Activated CD4-positive, alpha-beta T cell treated with anti-CD3 and anti-CD28 coated beads, Interleukin-2, amount 50 U/mL, for 48 hours (primary cell): ENCODE measurements at regions not wholly inside any gene's neighbourhood (a gene's known extent, or its start where the extent isn't known, plus 50 kb on each side); places are given as distances from the start of the nearest gene placed in this dataset.

Experiments
- DNase-seq, 2 experiments: peaks; one replicate each; pipeline ENCODE4 v3.0.0-alpha.2; 2020

DNA sequence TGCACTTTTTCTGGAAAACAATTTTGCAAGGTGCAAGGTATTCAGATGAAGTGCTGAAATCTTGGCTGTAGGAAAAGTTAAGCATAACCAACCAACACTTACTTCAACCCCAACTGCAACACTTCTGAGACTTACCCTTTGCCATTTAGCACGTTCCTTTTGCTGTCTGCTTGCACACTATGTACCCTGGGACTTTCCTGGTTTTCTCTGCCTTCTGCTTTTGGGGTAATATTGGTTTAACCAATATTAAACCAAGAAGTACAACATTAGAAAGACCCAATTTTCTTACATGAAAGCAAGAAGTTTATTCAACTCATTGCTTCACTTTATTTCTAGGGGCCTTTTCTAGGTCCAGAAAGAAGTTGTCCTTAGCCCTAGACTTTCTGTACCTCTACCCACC, 193.0 kb downstream of the HLX start:
- no peak for DNase-seq

DNA sequence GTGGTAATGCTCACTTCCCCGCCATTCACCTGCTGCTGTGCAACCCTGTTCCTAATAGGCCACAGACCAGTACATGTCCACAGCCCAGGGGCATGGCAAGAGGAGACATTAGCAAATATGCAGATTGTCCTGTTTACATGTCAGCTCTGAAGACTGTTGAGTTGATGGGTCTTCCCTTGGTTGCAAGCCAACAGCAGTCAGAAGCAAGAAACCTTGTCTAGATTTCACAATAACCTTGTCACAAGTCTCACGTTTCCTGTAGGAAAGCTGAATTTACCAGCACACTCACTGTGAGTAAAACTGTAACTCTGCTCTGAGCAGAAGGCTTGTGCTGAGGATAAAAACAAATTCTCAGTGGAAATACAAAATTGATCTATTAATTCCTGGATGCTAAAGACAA, 195.1 kb downstream of the HLX start:
- DNase-seq: no peak

DNA sequence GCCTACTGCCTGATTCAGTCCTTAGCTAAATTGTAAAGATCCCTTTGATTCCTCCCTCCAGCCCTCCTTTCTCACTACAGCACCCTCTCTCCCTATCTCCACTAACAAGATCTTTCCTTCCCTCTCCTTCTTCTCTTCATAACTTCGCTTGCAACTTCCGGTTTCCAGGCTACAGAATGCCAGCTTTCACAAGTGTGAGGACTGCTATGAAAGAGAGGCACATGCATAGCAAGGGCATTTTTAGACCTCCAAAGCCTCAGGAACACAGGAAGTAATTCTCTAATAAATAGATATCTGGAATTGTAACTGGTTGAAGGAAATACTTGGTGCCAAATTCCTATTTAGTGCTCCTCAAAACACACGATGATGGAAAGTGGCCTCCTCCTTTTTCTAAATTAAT, 196.7 kb downstream of the HLX start:
- DNase-seq: no peak

DNA sequence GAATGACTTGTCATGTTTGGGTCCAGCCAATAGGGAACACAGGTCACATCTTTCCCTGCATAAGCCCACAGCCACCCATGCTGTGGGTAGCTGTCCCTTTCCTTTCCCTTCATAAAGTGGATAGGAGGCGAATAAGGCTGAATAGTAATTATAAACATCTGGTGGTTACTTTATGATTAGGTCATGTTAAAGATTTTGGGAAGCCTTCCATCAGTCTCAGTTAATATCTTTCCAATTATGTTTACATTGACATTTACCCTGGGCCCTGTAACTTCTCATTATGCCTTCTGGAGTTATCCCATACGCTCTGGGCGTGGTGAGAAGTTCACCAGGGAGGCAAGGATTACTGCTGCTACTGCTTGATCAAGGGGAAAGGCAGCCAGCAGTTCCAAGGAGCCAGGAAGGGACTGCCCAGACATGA, 197.2 kb downstream of the HLX start:
- no peak for DNase-seq

DNA sequence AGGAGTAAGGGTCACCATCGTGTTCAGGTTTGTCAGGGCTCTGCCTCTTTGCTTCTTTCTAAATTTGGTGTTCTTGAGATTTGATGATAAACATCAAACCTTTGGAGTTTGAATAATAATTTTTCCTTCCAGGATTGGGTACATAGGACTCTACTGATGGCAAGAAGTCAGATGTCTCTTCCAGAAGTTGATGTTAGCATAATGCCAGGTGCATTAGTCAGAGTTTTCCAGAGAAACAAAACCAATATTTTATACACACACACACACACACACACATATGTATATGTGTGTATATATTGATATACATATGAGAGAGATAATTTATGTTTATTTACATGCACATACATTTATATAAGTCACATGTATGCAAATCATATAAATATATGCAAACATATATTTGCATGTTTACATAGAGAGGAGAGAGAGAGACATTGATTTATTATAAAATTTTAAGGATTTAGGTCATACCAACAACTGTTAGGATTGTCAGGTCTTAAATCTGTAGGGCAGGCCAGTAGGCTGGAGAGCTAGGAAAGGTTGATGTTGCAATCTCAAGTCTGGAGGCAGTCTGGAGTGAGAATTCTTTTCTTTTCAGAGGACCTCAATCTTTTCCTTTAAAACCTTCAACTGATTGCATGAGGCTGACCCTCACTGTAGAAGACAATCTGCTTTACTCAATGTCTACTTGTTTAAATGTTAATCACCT, 199.2 kb downstream of the HLX start:
- DNase-seq: no peak

DNA sequence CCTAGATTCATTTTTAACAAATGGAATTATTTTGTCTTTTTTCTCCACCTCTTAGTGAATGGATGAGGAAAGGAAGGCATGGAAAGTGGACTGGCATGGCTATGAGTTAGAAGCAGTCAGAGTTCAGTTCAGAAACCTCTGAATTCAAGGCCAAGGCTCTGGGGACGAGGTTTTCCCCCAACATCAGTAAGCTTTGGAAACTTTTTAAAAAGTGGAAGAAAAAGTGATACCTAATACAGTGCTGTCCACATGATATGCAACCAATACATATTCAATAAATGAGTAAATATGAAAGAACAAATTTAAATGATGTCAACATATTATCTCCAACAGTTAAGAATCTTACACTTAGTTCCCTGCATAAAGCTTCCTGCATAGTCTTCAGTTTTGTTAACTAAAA, 204.7 kb downstream of the HLX start:
- no peak for DNase-seq

DNA sequence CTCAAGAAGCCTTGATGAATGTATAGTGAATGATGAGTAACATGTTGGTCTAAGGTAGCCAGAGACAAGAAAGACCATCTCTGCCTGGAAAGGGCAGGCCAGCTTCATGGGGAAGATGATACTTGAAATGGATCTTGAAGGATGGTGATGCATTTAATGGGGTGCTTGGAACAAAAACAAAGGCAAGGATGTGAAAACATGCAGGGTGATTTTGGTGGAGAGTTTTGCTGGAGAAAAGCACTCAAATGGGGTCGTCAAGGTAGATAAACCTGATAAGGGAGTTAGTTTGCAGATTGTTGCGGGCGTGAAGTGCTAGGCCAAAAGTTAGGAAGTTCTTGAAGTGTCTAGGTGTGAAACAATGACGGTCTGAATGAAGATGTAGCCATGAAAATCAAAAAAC, 205.4 kb downstream of the HLX start:
- DNase-seq: no peak

DNA sequence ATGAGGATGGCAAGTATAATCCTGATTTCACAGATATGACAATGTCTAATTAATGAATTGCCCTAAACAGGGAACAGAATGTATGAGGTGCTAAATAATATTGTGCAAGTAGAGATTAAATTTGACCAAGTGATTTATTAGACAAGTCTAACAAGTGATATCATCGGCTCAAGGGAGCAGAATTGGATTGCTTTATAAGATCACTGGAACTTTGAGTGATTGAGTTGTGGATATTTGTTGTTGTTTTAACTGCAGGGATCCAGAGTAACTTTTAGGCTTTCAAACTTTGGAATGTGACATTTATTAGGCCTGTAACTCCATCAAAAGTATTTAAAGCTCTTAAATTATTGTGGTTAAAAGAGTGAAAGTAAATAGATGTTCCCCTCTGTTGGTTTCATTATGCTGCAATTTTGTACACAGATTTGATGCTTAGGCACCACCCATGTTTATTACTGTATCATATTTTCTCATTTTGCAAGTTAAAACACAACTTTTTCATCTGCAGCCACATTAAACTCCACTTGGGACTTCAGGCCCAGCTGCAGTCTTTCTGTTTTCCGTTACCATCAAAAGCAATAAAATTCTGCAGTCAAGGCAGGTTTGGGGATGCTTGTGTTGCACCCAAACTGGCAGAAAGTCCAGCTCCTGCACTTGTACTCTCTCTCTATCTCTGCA, 206.6 kb downstream of the HLX start:
- DNase-seq: no peak

DNA sequence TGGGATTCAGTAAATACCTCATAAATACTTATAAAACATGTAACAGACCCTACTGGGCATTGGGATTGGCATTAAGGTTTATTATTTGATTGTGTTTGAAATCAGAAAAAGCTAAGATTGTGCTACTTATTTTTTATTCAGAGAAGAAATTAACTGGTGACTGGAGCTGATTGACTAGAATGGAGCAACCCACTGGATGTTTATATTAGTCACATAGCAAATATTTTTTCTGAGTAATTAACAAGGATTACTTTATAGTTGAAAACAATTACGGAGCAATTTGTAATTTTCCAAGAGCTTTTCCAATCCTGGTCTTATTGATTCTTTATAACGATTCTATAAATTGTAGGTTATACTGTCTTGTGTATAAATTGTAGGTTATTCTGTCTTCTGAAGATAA, 208.7 kb downstream of the HLX start:
- DNase-seq: no peak

DNA sequence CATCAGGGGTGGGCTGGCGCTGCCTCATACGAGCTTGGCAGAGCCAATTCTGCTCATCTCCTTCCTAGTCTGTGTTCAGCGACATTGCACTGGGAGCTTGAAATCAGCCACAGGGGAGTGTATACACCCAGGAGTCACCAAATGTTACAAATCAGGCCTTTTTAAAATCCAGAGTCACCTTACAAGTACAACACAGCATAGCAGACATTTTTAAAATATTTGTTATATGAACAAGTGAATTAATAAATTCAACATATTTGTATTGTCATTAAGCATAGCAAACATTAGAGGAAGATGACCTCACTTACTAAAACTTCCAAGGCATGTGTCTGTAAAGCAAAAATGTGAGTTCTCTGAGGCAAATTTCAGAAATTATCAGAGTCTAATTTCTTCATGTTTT, 210.0 kb downstream of the HLX start:
- DNase-seq: no peak

DNA sequence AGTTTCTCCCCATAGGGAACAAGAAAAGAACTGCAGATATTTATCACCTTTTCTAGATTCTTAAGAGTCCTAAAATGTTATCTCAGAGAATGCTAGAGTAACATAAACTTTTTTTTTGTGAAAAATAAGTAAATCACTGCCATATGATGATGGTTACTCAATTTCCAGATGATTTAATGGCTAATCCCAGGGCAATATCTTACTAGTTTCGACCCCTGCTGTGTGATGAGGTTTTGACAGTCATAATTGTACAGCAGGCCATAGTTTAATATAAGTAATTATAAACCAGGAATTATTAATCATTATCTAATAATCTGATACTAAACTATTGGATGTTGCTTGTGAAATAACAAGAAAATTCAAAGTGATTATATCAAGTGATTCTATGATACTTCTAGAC, 210.6 kb downstream of the HLX start:
- DNase-seq: no peak

DNA sequence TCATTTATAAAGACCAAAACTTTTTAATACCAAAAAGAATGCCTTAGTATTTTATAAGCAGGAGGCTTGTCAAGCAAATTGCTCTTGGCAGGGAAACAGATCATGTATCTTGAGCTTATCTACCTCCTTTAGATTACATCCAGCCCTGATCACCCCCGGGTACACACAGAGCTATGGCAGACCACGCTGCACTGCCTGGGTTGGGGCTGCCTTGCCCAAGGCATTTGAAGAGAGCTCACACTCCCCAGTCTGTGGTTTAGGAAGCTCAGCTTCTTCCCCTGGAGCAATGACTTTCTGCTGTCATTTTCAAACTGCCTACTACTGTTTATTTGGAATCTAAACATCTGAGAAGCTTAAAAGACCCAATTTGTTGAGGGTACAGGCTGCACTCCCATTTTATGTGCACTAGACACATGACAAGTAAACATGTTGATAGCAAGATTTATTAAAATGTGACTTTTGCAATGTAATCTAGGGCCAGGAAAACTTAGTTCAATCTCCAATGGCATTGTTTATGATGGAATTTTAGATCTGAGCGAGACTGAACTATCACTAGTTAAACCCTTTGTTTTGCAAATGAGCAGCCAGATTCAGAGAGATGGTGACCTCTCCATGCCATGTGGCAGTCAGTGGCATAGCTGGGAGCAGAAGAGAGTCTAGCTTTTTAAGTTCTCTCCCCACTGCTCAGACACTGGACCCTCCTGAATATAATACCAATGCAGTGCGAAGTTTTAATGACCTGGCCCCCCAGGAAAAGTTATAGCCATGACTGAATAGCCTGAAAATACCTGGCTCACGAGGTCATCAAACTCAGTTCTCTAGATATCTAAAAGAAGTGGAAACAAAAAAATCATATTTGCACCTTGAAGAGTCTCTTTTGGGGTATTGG, 214.9 kb downstream of the HLX start:
- no peak for DNase-seq

DNA sequence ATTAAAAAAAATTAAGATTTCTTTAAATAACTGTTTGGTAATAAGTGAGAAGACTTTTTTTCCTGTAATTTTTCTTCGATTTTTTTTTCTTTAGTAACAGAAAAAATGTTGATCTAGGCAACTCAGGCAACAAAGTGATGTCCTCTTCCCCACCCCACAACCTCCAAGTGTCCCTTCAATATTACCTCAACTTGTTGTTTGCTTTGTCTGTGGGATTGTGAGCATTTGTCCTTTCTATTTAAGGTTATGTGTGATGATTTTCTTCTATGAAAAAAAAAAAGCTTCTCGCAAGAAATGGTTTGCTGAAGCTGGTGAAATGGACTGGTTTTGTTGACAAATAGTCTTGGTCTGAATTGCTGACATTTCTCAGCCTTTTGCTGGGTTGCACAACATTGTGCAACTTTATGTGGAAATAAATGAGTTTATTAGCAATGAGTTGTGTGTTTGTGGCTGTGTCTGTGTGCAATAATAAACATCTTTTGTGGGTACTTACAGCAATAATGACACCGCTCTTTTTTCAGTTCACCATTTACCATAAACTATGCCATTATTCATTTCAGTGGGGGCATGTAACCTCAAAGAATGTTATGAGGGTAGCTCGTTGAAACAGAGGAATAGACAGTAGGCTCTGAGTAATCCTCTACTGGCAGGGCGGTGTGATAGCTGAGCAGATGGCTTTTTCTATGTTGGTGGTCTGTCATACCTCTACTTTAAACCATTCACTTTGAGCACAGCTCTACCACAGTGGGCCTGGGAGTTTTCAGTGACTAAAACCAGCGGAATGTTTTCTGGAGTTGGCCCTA, 218.4 kb downstream of the HLX start:
- DNase-seq: no peak

DNA sequence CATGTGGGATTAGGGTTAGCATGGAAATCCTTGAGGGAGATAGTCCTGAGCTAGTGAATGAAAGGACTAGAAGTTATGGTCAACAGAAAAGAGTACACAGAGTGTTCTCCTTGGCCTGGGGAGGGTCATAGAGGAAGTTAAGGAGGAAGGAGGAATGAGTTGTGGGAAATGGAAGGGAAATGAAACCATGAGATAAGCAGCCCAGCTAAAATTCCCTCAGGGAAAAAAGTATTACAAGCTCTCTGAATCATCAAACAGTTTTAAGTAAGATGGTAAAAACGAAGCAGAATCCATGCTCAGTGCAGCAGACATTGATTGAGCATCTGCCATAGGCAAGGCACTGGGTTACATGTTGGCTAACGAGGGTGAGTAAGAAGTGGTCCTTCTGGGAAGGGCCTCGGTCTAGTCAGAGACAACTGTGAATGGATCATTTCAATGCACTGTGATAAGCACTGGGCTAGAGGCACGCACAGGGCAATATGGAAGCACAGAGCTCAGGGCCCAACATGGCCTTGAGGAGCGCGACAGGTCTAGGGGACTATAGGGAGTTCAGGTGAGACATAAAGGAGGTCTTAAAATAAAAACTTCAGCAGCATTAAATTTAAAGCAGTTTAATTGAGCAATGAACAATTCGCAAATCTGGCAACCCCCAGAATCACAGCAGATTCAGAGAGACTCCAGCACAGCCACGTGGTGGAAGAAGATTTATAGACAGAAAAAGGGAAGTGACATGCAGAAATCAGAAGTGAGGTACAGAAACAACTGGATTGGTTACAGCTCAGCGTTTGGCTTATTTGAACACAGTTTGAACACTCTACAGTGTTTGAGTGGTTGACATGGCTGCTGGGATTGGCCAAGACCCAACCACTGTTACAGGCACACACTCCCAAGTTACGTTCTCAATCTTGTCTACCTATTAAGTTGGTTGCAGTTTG, 219.5 kb downstream of the HLX start:
- no peak for DNase-seq

DNA sequence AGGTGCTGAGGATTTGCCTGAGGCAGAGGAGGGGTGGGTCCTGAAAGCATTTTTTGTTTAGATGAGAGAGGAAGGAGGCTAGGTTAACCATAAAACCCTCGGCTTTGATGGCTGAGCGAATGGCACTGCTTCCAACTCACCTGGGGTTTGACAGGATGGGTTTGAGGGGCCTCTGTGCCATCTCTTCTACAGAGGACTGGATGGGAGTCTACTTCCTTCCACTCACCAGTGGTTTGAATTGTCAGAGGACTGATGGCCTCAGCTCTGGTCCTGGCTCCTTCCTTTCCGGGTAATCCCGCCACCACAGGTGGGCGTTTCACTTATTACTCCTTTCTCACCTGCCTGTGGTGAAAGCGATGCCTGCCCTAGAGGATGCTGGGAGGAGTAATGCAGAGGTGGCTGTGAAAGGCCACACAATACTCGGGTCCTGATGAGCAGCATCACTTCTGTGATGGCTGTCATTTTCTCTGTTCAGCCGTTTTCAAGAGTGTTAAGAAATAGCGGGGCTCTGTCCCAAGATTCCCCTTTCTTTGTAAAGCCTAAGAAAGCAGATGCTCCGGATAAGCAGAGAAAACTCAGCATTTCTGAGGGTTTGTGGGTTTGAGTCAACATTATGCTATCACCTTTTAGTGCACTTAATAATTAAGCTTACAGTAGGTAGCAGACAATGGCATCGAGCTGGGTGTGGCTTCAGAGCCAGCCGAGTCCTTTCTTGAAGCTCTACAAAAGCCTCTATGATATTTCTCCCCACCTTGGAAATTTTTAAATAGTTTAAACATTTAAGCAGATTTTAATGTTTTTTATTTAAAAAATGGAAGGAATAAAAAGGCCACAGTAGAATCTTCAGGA, 220.7 kb downstream of the HLX start:
- DNase-seq: no peak

DNA sequence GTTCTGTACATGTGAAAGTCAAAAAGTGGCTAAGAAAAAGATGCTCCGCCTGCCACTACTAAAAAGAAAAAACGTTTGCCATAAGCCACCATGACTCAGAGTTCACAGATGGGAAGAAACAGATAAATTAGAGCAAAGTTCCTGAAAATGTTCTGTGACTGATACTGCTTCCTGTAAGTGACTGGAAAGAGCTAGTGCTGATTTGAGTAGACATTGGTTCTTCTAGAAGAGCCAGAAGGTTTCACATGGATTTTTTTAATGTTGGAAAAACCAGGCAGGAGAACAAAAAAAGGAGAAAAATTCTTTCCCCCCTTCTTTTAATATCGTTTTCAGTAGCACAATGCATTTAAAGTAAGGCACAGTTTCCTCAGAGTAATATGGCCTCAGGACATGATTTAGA, 221.4 kb downstream of the HLX start:
- no peak for DNase-seq

DNA sequence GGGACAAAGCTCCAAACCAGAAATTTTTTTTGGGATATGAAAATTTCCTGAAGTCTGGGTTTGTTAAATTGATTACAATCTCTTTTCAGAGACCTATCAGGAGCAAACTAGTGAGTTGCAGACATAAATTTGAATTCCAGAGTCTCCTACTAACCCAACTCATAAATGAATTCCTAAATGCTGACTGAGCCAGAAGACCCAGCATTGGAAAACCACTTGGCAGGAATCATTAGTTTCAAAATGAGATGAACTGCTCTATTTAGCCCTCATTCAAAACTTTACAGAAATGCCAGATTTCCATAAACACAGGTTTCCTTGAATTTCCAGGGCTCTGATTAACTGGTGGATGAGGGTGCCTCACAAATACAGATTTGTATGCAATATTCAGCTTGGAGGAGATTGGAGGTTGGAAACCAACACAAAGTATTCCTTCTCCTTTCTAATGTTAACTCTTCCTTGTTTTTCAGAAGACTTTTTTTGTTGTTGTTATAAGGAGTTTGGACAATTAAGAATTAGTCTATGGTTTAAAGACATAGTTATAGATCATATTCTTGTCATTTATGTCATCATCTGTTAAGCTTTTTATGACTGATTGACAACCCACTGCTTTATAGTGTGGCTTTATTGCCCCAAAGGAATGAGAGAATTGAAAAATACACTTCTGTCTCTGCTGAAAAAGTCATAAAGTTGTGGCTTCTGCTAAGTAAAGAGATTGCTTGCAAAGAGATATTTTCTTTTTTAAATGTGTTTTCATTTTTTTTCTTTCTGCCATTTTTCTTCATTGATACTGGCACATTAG, 222.8 kb downstream of the HLX start:
- no peak for DNase-seq

DNA sequence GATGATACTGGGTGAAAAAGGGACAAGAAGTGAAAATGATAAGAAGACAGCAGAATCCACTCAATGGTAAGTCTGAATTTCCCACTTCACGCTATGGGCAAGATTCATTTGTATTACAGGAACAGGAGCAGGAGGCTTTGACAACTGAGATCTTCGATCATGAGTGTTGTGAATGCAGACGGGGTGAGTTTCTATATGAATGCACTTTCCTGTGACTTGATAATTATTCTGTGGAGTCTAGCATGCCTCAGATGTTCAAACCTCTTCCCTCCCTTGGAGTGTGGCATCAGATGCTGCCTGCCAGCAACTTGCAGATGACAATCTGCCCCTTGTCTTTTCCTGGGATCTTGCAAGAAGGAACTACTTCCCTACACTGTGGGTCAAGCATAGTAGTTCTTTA, 225.4 kb downstream of the HLX start:
- no peak for DNase-seq

DNA sequence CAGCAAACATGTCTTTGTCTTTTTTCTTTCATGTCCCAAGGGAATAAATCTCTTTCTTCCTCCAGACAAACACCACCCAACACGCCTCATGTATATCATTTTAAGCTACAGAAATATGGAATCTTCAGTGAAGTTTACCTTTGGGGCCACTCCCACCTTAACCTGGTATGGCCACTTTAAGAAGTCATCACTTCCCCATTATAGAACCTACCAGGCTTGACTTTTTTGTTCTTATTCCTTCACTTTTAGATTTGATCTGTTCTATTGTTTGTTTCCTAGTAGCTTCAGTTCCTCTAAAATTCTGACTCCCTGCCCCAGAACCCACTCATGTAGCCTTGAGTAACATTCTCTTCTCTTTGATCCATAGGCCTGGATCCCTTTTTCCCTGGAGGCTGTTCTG, 226.3 kb downstream of the HLX start:
- no peak for DNase-seq

DNA sequence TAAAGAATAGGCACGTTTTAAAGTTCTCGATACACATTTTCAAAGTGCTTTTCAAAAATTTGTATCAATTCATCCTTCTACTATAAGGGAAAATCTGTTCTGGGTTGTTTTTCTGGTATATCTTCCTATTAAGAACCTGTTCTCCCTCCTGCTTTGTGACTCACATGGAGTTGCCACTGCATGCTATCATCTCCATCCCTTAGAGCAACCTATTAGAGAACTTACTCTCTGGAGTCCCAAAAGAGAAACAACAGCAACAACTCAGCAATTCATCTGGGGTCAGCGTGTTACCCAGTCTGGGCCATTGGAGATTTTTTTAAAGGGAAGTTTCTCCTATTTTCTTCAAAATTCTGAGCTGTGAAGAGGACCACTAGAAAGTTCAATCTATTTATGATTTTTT, 227.4 kb downstream of the HLX start:
- DNase-seq: no peak
